ENCODE measurements at regions not wholly inside any gene's neighbourhood (a gene's known extent, or its start where the extent isn't known, plus 50 kb on each side); places are given as distances from the start of the nearest gene placed in this dataset.
"Not testable (repeated sequence)": the region's sequence is repeated elsewhere in the genome, so short reads cannot be mapped to it uniquely, and the experiment has no call there.

GRCh38 chr13:18905096-18905495 is 276.5 kb downstream of the TUBA3C start:
- TF ChIP-seq, protein P1, sequence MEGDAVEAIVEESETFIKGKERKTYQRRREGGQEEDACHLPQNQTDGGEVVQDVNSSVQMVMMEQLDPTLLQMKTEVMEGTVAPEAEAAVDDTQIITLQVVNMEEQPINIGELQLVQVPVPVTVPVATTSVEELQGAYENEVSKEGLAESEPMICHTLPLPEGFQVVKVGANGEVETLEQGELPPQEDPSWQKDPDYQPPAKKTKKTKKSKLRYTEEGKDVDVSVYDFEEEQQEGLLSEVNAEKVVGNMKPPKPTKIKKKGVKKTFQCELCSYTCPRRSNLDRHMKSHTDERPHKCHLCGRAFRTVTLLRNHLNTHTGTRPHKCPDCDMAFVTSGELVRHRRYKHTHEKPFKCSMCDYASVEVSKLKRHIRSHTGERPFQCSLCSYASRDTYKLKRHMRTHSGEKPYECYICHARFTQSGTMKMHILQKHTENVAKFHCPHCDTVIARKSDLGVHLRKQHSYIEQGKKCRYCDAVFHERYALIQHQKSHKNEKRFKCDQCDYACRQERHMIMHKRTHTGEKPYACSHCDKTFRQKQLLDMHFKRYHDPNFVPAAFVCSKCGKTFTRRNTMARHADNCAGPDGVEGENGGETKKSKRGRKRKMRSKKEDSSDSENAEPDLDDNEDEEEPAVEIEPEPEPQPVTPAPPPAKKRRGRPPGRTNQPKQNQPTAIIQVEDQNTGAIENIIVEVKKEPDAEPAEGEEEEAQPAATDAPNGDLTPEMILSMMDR (IDR thresholded peaks at IDR 0.05) = not testable (repeated sequence)
- not testable (repeated sequence) for TF ChIP-seq POLR2AphosphoS5 (IDR thresholded peaks at IDR 0.05; ENCODE audit: insufficient read depth in 1 of 2, low read depth in 1 of 2); POLR2A (IDR thresholded peaks at IDR 0.05)
